ENCODE measurements at regions not wholly inside any gene's neighbourhood (a gene's known extent, or its start where the extent isn't known, plus 50 kb on each side); places are given as distances from the start of the nearest gene placed in this dataset.
A peak's percentile ranks its signal among the peaks of the same experiment; 100 is the strongest.

DNA sequence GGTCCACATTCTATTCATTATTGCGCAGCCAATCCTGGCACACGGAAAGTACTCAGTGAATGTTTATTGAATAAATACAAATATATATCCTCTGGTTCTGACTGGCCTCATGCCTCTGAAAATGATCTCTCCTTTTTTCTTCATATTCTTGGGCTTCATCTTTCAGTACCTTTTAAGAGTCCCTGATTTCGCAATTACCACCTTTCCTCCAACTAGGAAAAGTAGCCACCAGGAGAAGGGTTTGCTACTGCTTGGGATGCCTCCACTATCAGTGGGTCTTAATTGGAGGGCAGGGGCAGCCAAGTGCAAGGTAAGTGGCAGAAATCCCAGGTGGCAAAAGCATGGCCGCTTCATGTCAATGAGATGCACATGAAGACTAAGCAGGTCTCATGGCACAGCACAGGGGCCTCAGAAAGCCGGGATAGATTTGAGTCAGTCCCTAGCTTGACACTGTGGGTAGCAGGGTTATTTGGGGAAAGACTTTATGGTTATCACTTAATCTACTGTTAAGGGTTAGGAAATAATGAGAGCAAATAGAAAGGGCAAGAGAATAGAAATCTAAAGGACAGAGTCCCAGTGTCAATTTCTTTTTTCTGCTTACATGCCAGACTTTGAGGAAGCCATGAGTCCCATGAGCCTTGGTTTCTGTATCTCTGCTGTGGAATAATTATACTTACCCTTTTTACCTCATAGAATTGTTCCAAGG is 361.1 kb downstream of the MAN2A1 start:
- no peak overlapping the region for H3K4me3 ChIP-seq (ENCODE audit: insufficient read depth, low read depth, low read length)
- H2AFZ ChIP-seq (replicated peaks; ENCODE audit: low read length, poor library complexity), result no peak overlapping the region
- intact Hi-C loops (cut with micrococcal nuclease) (no loop called here), dilution Hi-C loops (cut with HindIII; ENCODE audit: low sequenced_read_pairs, unreplicated experiment) (no loop called here), in situ Hi-C loops (cut with MboI; ENCODE audit: low sequenced_read_pairs) (no loop called here)
- no peaks in the 10 kb centered on the region for H3K36me3 ChIP-seq (ENCODE audit: control insufficient read depth, insufficient read depth, low read length)
- no peak overlapping the region for H2BK5ac ChIP-seq (ENCODE audit: low read depth, low read length, poor library complexity, severe bottlenecking)
- H2AK5ac ChIP-seq (ENCODE audit: low read depth, low read length), result no peak overlapping the region
- no peak overlapping the region for H3K14ac ChIP-seq (replicated peaks; ENCODE audit: low read depth, low read length)
- ATAC-seq (ENCODE audit: low read depth) (no peak), DNase-seq (no peak)
- H3K9me1 ChIP-seq (ENCODE audit: insufficient read depth, low read length), result no peaks in the 10 kb centered on the region
- no peak overlapping the region for H3K23ac ChIP-seq (ENCODE audit: low read depth, low read length)
- H3K18ac ChIP-seq (ENCODE audit: low read depth, low read length), result no peak overlapping the region
- WGBS, 2 experiments (ENCODE audit: extremely low coverage in 2 of 2, insufficient read length in 1 of 2), result no CpG with 5 or more reads among the region's 5 CpGs
- H3K4me2 ChIP-seq (ENCODE audit: low read depth, low read length), result no peak overlapping the region
- H4K91ac ChIP-seq (ENCODE audit: insufficient read depth, low read depth, low read length), result no peak overlapping the region
- no peak overlapping the region for H3K4ac ChIP-seq (ENCODE audit: low read depth, low read length)
- CTCF ChIA-PET, result no interaction called here
- no peak overlapping the region for H2BK20ac ChIP-seq (ENCODE audit: low read depth, low read length)
- no peak overlapping the region for H2BK15ac ChIP-seq (ENCODE audit: low read depth, low read length)
- no peak overlapping the region for H4K5ac ChIP-seq (ENCODE audit: low read depth, low read length)
- no peaks in the 10 kb centered on the region for H3K79me1 ChIP-seq (ENCODE audit: low read depth in 1 of 2, low read length in 2 of 2)
- BruUV-seq (replicated peaks), result no TSS peak
- H4K8ac ChIP-seq (ENCODE audit: low read depth in 2 of 2, low read length in 2 of 2), result no peak overlapping the region
- H2BK120ac ChIP-seq (ENCODE audit: low read depth, low read length), result no peak overlapping the region
- no peaks in the 10 kb centered on the region for H4K20me1 ChIP-seq (ENCODE audit: insufficient read depth, low read length)
- no peaks in the 10 kb centered on the region for H3K4me1 ChIP-seq (ENCODE audit: control insufficient read depth, insufficient read depth, low read length)
- no peak overlapping the region for H3K56ac ChIP-seq (ENCODE audit: extremely low read depth, insufficient read depth, low read length)
- POLR2A ChIA-PET (ENCODE audit: unreplicated experiment), result no interaction called here
- H3K9me3 ChIP-seq (ENCODE audit: control insufficient read depth, insufficient read depth, low read length), result no peaks in the 10 kb centered on the region
- H3K27me3 ChIP-seq (ENCODE audit: control insufficient read depth, insufficient read depth, low read length), result no peaks in the 10 kb centered on the region
- H2AK9ac ChIP-seq (replicated peaks; ENCODE audit: low read depth, low read length, poor library complexity), result no peak overlapping the region
- 0 out of 2 replicates have a peak, but pooled peaks have one; percentile 40 for TF ChIP-seq CEBPB (IDR thresholded peaks at IDR 0.05; ENCODE audit: low read depth, low read length)
- TF ChIP-seq, protein P1, sequence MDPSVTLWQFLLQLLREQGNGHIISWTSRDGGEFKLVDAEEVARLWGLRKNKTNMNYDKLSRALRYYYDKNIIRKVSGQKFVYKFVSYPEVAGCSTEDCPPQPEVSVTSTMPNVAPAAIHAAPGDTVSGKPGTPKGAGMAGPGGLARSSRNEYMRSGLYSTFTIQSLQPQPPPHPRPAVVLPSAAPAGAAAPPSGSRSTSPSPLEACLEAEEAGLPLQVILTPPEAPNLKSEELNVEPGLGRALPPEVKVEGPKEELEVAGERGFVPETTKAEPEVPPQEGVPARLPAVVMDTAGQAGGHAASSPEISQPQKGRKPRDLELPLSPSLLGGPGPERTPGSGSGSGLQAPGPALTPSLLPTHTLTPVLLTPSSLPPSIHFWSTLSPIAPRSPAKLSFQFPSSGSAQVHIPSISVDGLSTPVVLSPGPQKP (IDR thresholded peaks at IDR 0.05; ENCODE audit: borderline replicate concordance, low read depth, low read length), result no peak
- no peak for TF ChIP-seq POLR2A (IDR thresholded peaks at IDR 0.05; ENCODE audit: low read depth, low read length)
- no peak for TF ChIP-seq FOS (IDR thresholded peaks at IDR 0.05; ENCODE audit: low read depth, low read length)
- no peak for TF ChIP-seq MAZ (IDR thresholded peaks at IDR 0.05; ENCODE audit: borderline replicate concordance, low read depth, low read length)
- TF ChIP-seq CHD1 (IDR thresholded peaks at IDR 0.05; ENCODE audit: low read depth, low read length), result no peak
- no peak overlapping the region for H3K9ac ChIP-seq (ENCODE audit: low read depth, low read length)
- H3K27ac ChIP-seq (ENCODE audit: insufficient read depth, low read length), result no peak overlapping the region

Data from IMR-90 (cell line).